GM12878 (cell line): ENCODE measurements at regions not wholly inside any gene's neighbourhood (a gene's known extent, or its start where the extent isn't known, plus 50 kb on each side); places are given as distances from the start of the nearest gene placed in this dataset.

ENCODE experiments used
- ATAC-seq: fragments of 200-7000 bp; cut with Tn5 transposase; 3 replicates; pipeline ENCODE4 v1.9.1; 2020; ENCODE audit warnings: mild to moderate bottlenecking, moderate library complexity
- BruUV-seq: library from RNA; stranded (reverse); fragments of 400-500 nt; replicated peaks from 2 replicates; lab custom pipeline; 2021; lab: Mats Ljungman, UMichigan
- CTCF ChIA-PET: fragments of 300-600 bp; sonication (Branson Sonifier 250); formaldehyde crosslinking; extraction: SDS; loops from one replicate; lab custom pipeline; 2021; ENCODE audit warnings: inconsistent platforms; lab: Yijun Ruan, JAX
- POLR2A ChIA-PET: fragments of 350-600 bp; formaldehyde crosslinking; extraction: SDS; loops from one replicate; lab custom pipeline; 2021; ENCODE audit warnings: inconsistent platforms; lab: Charles Lee
- RAD21 ChIA-PET: fragments of 300-600 bp; sonication (Branson Sonifier 250); formaldehyde crosslinking; loops from one replicate; lab custom pipeline; 2023; ENCODE audit warnings: antibody characterized with exemption; ENCODE audit not compliant: unreplicated experiment; lab: Charles Lee
- SMC1A ChIA-PET: fragments of 300-600 bp; sonication (Branson Sonifier 250); formaldehyde crosslinking; loops from one replicate; lab custom pipeline; 2023; ENCODE audit not compliant: unreplicated experiment, uncharacterized antibody; lab: Charles Lee
- DNase-seq: peaks from one replicate; pipeline ENCODE4 v3.0.0-alpha.2; 2011; ENCODE audit warnings: low read depth, low spot score
- FAIRE-seq: peaks from 3 replicates; lab custom pipeline; 2011; peaks lifted over from hg19 to GRCh38; lab: Jason Lieb, UNC
- H2AFZ ChIP-seq: 2 replicates; pipeline ENCODE4 v1.6.0; 2011; ENCODE audit warnings: low read depth, low read length, control low read depth; ENCODE audit not compliant: control insufficient read depth
- H3K27ac ChIP-seq: 2 replicates; pipeline ENCODE4 v1.5.1; 2011; ENCODE audit warnings: control low read depth; ENCODE audit not compliant: control insufficient read depth, insufficient read depth
- H3K27me3 ChIP-seq, 2 experiments: replicated peaks in 1 of 2; 2 replicates each; pipeline versions ENCODE4 v1.6.0 to v1.6.1; 2011; ENCODE audit warnings: low read length in 1 of 2; ENCODE audit not compliant: control insufficient read depth in 2 of 2, insufficient read depth in 2 of 2
- H3K36me3 ChIP-seq, 2 experiments: 2 replicates each; pipeline ENCODE4 v1.5.1; 2011; ENCODE audit warnings: low read length in 1 of 2; ENCODE audit not compliant: control insufficient read depth in 2 of 2, insufficient read depth in 2 of 2
- H3K4me1 ChIP-seq: 2 replicates; pipeline ENCODE4 v1.6.1; 2011; ENCODE audit warnings: mild to moderate bottlenecking, low read length, moderate library complexity, mixed read lengths; ENCODE audit not compliant: control insufficient read depth, insufficient read depth
- H3K4me2 ChIP-seq: 2 replicates; pipeline ENCODE4 v1.6.0; 2011; ENCODE audit warnings: control low read depth; ENCODE audit not compliant: control insufficient read depth, insufficient read depth
- H3K4me3 ChIP-seq: fragments of 200-600 bp; sonication (generic); 2 replicates; pipeline ENCODE4 v1.5.1; 2016
- H3K79me2 ChIP-seq: 2 replicates; pipeline ENCODE4 v1.6.0; 2011; ENCODE audit warnings: low read length; ENCODE audit not compliant: control insufficient read depth, insufficient read depth
- H3K9ac ChIP-seq: 2 replicates; pipeline ENCODE4 v1.8.0; 2011; ENCODE audit warnings: low read length, control low read depth, mixed read lengths; ENCODE audit not compliant: control insufficient read depth, insufficient read depth
- H3K9me3 ChIP-seq: replicated peaks from 3 replicates; pipeline ENCODE4 v1.5.1; 2011; ENCODE audit warnings: mild to moderate bottlenecking, low read length; ENCODE audit not compliant: control insufficient read depth, insufficient read depth
- H4K20me1 ChIP-seq: 2 replicates; pipeline ENCODE4 v1.6.0; 2011; ENCODE audit not compliant: control insufficient read depth, insufficient read depth
- ASH2L ChIP-seq: fragments of 300-600, 200-600 bp; sonication (generic); IDR thresholded peaks from 2 replicates; pipeline ENCODE4 v1.6.1; 2017; ENCODE audit warnings: low read depth, mild to moderate bottlenecking, borderline replicate concordance
- E2F8 ChIP-seq: fragments of 450-650 bp; IDR thresholded peaks from 2 replicates; pipeline ENCODE4 v1.6.1; 2018; ENCODE audit warnings: mild to moderate bottlenecking, low read depth, moderate library complexity; ENCODE audit not compliant: partially characterized antibody
- JUNB ChIP-seq: IDR thresholded peaks from 2 replicates; pipeline ENCODE4 v1.6.1; 2016; ENCODE audit warnings: antibody characterized with exemption, mild to moderate bottlenecking
- POLR2AphosphoS2 ChIP-seq: IDR thresholded peaks from 2 replicates; pipeline ENCODE4 v1.6.1; 2011; ENCODE audit warnings: low read depth, mild to moderate bottlenecking, low read length, improper control_type of control experiment, moderate library complexity
- POLR2AphosphoS5 ChIP-seq: IDR thresholded peaks from 2 replicates; pipeline ENCODE4 v1.6.1; 2011; ENCODE audit warnings: mild to moderate bottlenecking, low read length, inconsistent platforms
- POU2F2 ChIP-seq: IDR thresholded peaks from 3 replicates; pipeline ENCODE4 v1.6.1; 2011; ENCODE audit warnings: low read depth, mild to moderate bottlenecking, low read length, borderline replicate concordance
- PRDM15 ChIP-seq: fragments of 450-650 bp; formaldehyde crosslinking; IDR thresholded peaks from 2 replicates; pipeline ENCODE4 v1.4.0; 2020; ENCODE audit warnings: mild to moderate bottlenecking, moderate library complexity
- SUPT20H ChIP-seq: IDR thresholded peaks from 2 replicates; pipeline ENCODE4 v1.6.1; 2011; ENCODE audit warnings: low read depth, mild to moderate bottlenecking, low read length, moderate library complexity, borderline replicate concordance; ENCODE audit not compliant: control insufficient read depth
- TAF1 ChIP-seq: IDR thresholded peaks from 2 replicates; pipeline ENCODE4 v1.6.1; 2011; ENCODE audit warnings: mild to moderate bottlenecking, low read depth, low read length, borderline replicate concordance
- ZBTB4 ChIP-seq: fragments of 450-650 bp; formaldehyde crosslinking; IDR thresholded peaks from 2 replicates; pipeline ENCODE4 v1.4.0; 2022; ENCODE audit warnings: mild to moderate bottlenecking, moderate library complexity
- ZNF274 ChIP-seq: IDR thresholded peaks from one replicate; pipeline ENCODE4 v1.8.0; 2011; ENCODE audit not compliant: insufficient read length, insufficient read depth
- ZZZ3 ChIP-seq: IDR thresholded peaks from 2 replicates; pipeline ENCODE4 v1.6.1; 2011; ENCODE audit warnings: low read depth; ENCODE audit not compliant: control insufficient read depth, insufficient read length
- WGBS: methylation state at CpG from one replicate; pipeline ENCODE4 v1.1.6; 2016; ENCODE audit warnings: low lambda C conversion rate; ENCODE audit not compliant: insufficient replicate concordance, insufficient coverage; ENCODE audit errors: missing lambda C conversion rate; 5-methylcytosine and 5-hydroxymethylcytosine counted together
- in situ Hi-C: fragments of 300-500 bp; cut with MboI; formaldehyde crosslinking; loops from 9 replicates; pipeline ENCODE4 v1.14.3; 2018; ENCODE audit warnings: mixed read lengths
- intact Hi-C: fragments of 100-400 bp; cut with micrococcal nuclease; formaldehyde crosslinking; loops from one replicate; pipeline ENCODE4 v1.14.2; 2022; ENCODE audit not compliant: unreplicated experiment

- BruUV-seq = no TSS peak
- Histone ChIP-seq H3K9ac (no peak overlapping the region), H3K4me2 (no peak overlapping the region), H4K20me1 (no peaks in the 10 kb centered on the region), H3K4me1 (no peaks in the 10 kb centered on the region), H3K36me3 (no peaks in the 10 kb centered on the region), H2AFZ (no peak overlapping the region), H3K27me3 (no peaks in the 10 kb centered on the region), H3K9me3 (no peaks in the 10 kb centered on the region), H3K27ac (no peak overlapping the region), H3K79me2 (no peaks in the 10 kb centered on the region), H3K4me3 (no peak overlapping the region)
- FAIRE-seq = no peak
- WGBS = 23% methylated on average over 6 of the region's 6 CpGs
- ATAC-seq = no peak
- RAD21 ChIA-PET = no interaction called here
- intact Hi-C loops (no loop called here), in situ Hi-C loops (no loop called here)
- CTCF ChIA-PET = no interaction called here
- no peak for TF ChIP-seq ZNF274
- no peak for TF ChIP-seq PRDM15
- TF ChIP-seq TAF1 = no peak
- TF ChIP-seq E2F8 = no peak
- no peak for TF ChIP-seq POU2F2
- TF ChIP-seq JUNB = no peak
- no peak for TF ChIP-seq POLR2AphosphoS2
- TF ChIP-seq POLR2AphosphoS5 = no peak
- no peak for TF ChIP-seq ZZZ3
- TF ChIP-seq ZBTB4 (CRISPR knock-in tag) = no peak
- no peak for TF ChIP-seq ASH2L
- no peak for TF ChIP-seq SUPT20H
- POLR2A ChIA-PET = no interaction called here
- DNase-seq = no peak
- SMC1A ChIA-PET = no interaction called here
Observed at GRCh38 chr6:147751232-147751631, 242.7 kb downstream of the SAMD5 start.
